GM19452 (cell line): ENCODE measurements at regions not wholly inside any gene's neighbourhood (a gene's known extent, or its start where the extent isn't known, plus 50 kb on each side); places are given as distances from the start of the nearest gene placed in this dataset.
"Not testable (repeated sequence)": the region's sequence is repeated elsewhere in the genome, so short reads cannot be mapped to it uniquely, and the experiment has no call there.

Experiments used
- ATAC-seq: cut with Tn5 transposase; IDR thresholded peaks from one replicate; pipeline ENCODE4 v1.9.1; 2021; ENCODE audit not compliant: unreplicated experiment

- no peak for ATAC-seq
These were observed 308.6 kb upstream of the FZD8 start for GRCh38 chr10:35950701-35951100.

- no peak for ATAC-seq
These were observed 308.1 kb upstream of the FZD8 start for GRCh38 chr10:35950226-35950625.

- no peak for ATAC-seq
These were observed 307.7 kb upstream of the FZD8 start for GRCh38 chr10:35949811-35950211.

GRCh38 chr10:35946556-35946955, 304.5 kb upstream of the FZD8 start:
- ATAC-seq = no peak

GRCh38 chr10:35942057-35942456, 300.0 kb upstream of the FZD8 start:
- ATAC-seq = no peak

- ATAC-seq = no peak
These were observed 298.3 kb upstream of the FZD8 start for GRCh38 chr10:35940141-35941041.

GRCh38 chr10:35938160-35938559, 296.1 kb upstream of the FZD8 start:
- no peak for ATAC-seq

- no peak for ATAC-seq
These were observed 295.4 kb upstream of the FZD8 start for GRCh38 chr10:35937546-35937945.

GRCh38 chr10:35934642-35934995, 292.5 kb upstream of the FZD8 start:
- ATAC-seq = no peak

- no peak for ATAC-seq
These were observed 292.0 kb upstream of the FZD8 start for GRCh38 chr10:35933940-35934641.

- ATAC-seq = no peak
These were observed 291.4 kb upstream of the FZD8 start for GRCh38 chr10:35933491-35933890.

- not testable (repeated sequence) for ATAC-seq
These were observed 287.9 kb upstream of the FZD8 start for GRCh38 chr10:35929962-35930361.

- ATAC-seq = no peak
These were observed 286.7 kb upstream of the FZD8 start for GRCh38 chr10:35928748-35929147.

- ATAC-seq = no peak
These were observed 285.9 kb upstream of the FZD8 start for GRCh38 chr10:35927990-35928488.

GRCh38 chr10:35927341-35927740, 285.2 kb upstream of the FZD8 start:
- ATAC-seq = no peak

- no peak for ATAC-seq
These were observed 284.8 kb upstream of the FZD8 start for GRCh38 chr10:35926846-35927245.

GRCh38 chr10:35925493-35925892, 283.4 kb upstream of the FZD8 start:
- ATAC-seq = no peak

GRCh38 chr10:35924759-35925158, 282.7 kb upstream of the FZD8 start:
- no peak for ATAC-seq

GRCh38 chr10:35922876-35923600, 280.9 kb upstream of the FZD8 start:
- ATAC-seq = no peak

GRCh38 chr10:35921866-35922350, 279.8 kb upstream of the FZD8 start:
- no peak for ATAC-seq

- ATAC-seq = no peak
These were observed 274.7 kb upstream of the FZD8 start for GRCh38 chr10:35916791-35917190.
